HCT116 (cell line): ENCODE measurements at regions not wholly inside any gene's neighbourhood (a gene's known extent, or its start where the extent isn't known, plus 50 kb on each side); places are given as distances from the start of the nearest gene placed in this dataset.

ENCODE experiments used
- ATAC-seq: fragments of 200-7000 bp; cut with Tn5 transposase; 2 replicates; pipeline ENCODE4 v1.9.1; 2020; ENCODE audit warnings: mild to moderate bottlenecking, moderate library complexity
- BruUV-seq: library from RNA; stranded (reverse); fragments of 400-500 nt; replicated peaks from 2 replicates; lab custom pipeline; 2021; lab: Mats Ljungman, UMichigan
- CTCF ChIA-PET: fragments of 300-600 bp; sonication (Branson Sonifier 250); formaldehyde crosslinking; loops from one replicate; lab custom pipeline; 2021; ENCODE audit warnings: antibody characterized with exemption; lab: Charles Lee
- POLR2A ChIA-PET: fragments of 300-600, 350-600 bp; sonication (Branson Sonifier 250); formaldehyde crosslinking; loops from one replicate; lab custom pipeline; 2021; ENCODE audit warnings: antibody characterized with exemption; lab: Charles Lee
- RAD21 ChIA-PET, 2 experiments: fragments of 300-600 bp; sonication (Branson Sonifier 250); formaldehyde crosslinking; loops; one replicate each; lab custom pipeline; 2023; ENCODE audit warnings: low total read pairs in 2 of 2; ENCODE audit not compliant: uncharacterized antibody in 2 of 2, unreplicated experiment in 2 of 2, low non-redundant PET in 1 of 2; lab: Charles Lee
- DNase-seq: peaks from one replicate; pipeline ENCODE4 v3.0.0-alpha.2; 2010; ENCODE audit warnings: low read depth, low spot score
- H2AFZ ChIP-seq: fragments of 200-600 bp; shearing (Covaris generic), sonication (generic); 2 replicates; pipeline ENCODE4 v1.6.1; 2017; ENCODE audit warnings: low read depth, mixed run types, mixed read lengths, antibody characterized with exemption, low read length; ENCODE audit not compliant: poor library complexity, severe bottlenecking
- H3K27ac ChIP-seq: 2 replicates; pipeline ENCODE4 v1.5.1; 2012; ENCODE audit warnings: low read depth, low read length
- H3K27me3 ChIP-seq: fragments of 200-600 bp; sonication (generic); 2 replicates; pipeline ENCODE4 v1.6.1; 2016; ENCODE audit warnings: mixed run types, low read length, mixed read lengths; ENCODE audit not compliant: insufficient read depth
- H3K36me3 ChIP-seq, 2 experiments: fragments of 200-500 bp in 1 of 2; fragments of 200-600 bp in 1 of 2; sonication (Bioruptor generic) in 1 of 2; sonication (generic) in 1 of 2; 2 replicates each; pipeline versions ENCODE4 v1.5.1 to v1.6.1; 2014 to 2016; ENCODE audit warnings: low read length in 2 of 2, inconsistent platforms in 1 of 2, mixed read lengths in 1 of 2, mixed run types in 1 of 2; ENCODE audit not compliant: insufficient read depth in 2 of 2, control insufficient read depth in 1 of 2
- H3K4me1 ChIP-seq, 2 experiments: fragments of 200-600 bp in 1 of 2; sonication (generic) in 1 of 2; 2 replicates each; pipeline versions ENCODE4 v1.5.1 to v1.6.1; 2012 to 2017; ENCODE audit warnings: low read length in 2 of 2, inconsistent platforms in 1 of 2, mild to moderate bottlenecking in 1 of 2, mixed read lengths in 1 of 2, mixed run types in 1 of 2, moderate library complexity in 1 of 2; ENCODE audit not compliant: insufficient read depth in 2 of 2, control insufficient read depth in 1 of 2
- H3K4me2 ChIP-seq: fragments of 200-600 bp; sonication (generic); 2 replicates; pipeline ENCODE4 v1.6.1; 2017; ENCODE audit warnings: mixed run types, low read length, mixed read lengths
- H3K4me3 ChIP-seq, 2 experiments: fragments of 200-600 bp in 1 of 2; sonication (generic) in 1 of 2; replicated peaks in 1 of 2; 2 replicates each; pipeline ENCODE4 v1.5.1; 2011 to 2016; ENCODE audit warnings: low read length in 2 of 2, control low read depth in 1 of 2, low read depth in 1 of 2, mild to moderate bottlenecking in 1 of 2, mixed read lengths in 1 of 2, mixed run types in 1 of 2
- H3K79me2 ChIP-seq: fragments of 200-600 bp; sonication (generic); 2 replicates; pipeline ENCODE4 v1.6.1; 2017; ENCODE audit warnings: mild to moderate bottlenecking, mixed run types, low read length, moderate library complexity, mixed read lengths; ENCODE audit not compliant: insufficient read depth
- H3K9ac ChIP-seq: fragments of 200-600 bp; sonication (generic); 2 replicates; pipeline ENCODE4 v1.6.1; 2016; ENCODE audit warnings: low read length, mixed read lengths
- H3K9me2 ChIP-seq: fragments of 200-600 bp; sonication (generic), shearing (Covaris generic); 2 replicates; pipeline ENCODE4 v1.6.1; 2017; ENCODE audit warnings: mixed run types, mild to moderate bottlenecking, moderate library complexity; ENCODE audit not compliant: insufficient read depth
- H3K9me3 ChIP-seq, 2 experiments: fragments of 200-500 bp in 1 of 2; fragments of 200-600 bp in 1 of 2; sonication (Bioruptor generic) in 1 of 2; sonication (generic) in 1 of 2; 2 replicates each; pipeline ENCODE4 v1.6.1; 2014 to 2017; ENCODE audit warnings: low read length in 2 of 2, mixed read lengths in 2 of 2, inconsistent platforms in 1 of 2, low read depth in 1 of 2, mild to moderate bottlenecking in 1 of 2, mixed run types in 1 of 2, moderate library complexity in 1 of 2; ENCODE audit not compliant: control insufficient read depth in 1 of 2, insufficient read depth in 1 of 2
- H4K20me1 ChIP-seq: fragments of 200-600 bp; sonication (generic), shearing (Covaris generic); 2 replicates; pipeline ENCODE4 v1.6.1; 2017; ENCODE audit warnings: mixed run types, mild to moderate bottlenecking, moderate library complexity; ENCODE audit not compliant: insufficient read depth
- ATF3 ChIP-seq: IDR thresholded peaks from 2 replicates; pipeline ENCODE4 v1.6.1; 2012
- CBX3 ChIP-seq: IDR thresholded peaks from 2 replicates; pipeline ENCODE4 v1.6.1; 2012; ENCODE audit warnings: low read depth
- CEBPB ChIP-seq: IDR thresholded peaks from 2 replicates; pipeline ENCODE4 v1.6.1; 2012; ENCODE audit warnings: low read depth
- CTCF ChIP-seq, 3 experiments: fragments of 200-600 bp in 1 of 3; sonication (generic) in 1 of 3; IDR thresholded peaks in 2 of 3; conservative IDR thresholded peaks in 1 of 3; 2 replicates each; pipeline ENCODE4 v1.5.1; 2012 to 2017; ENCODE audit warnings: low read depth in 2 of 3, low read length in 2 of 3, antibody characterized with exemption in 1 of 3, borderline replicate concordance in 1 of 3, control low read depth in 1 of 3, mild to moderate bottlenecking in 1 of 3, mixed read lengths in 1 of 3, mixed run types in 1 of 3, moderate library complexity in 1 of 3; ENCODE audit not compliant: insufficient read depth in 1 of 3
- ELF1 ChIP-seq: IDR thresholded peaks from 2 replicates; pipeline ENCODE4 v1.6.1; 2012; ENCODE audit warnings: low read depth, borderline replicate concordance
- EZH2 ChIP-seq: fragments of 200-600 bp; sonication (generic); IDR thresholded peaks from 2 replicates; pipeline ENCODE4 v1.6.1; 2017; ENCODE audit warnings: antibody characterized with exemption, mixed run types
- POLR2A ChIP-seq: IDR thresholded peaks from 2 replicates; pipeline ENCODE4 v1.7.0; 2011; ENCODE audit warnings: borderline replicate concordance; ENCODE audit not compliant: insufficient read depth, insufficient read length; ENCODE audit errors: extremely low read depth
- POLR2AphosphoS5 ChIP-seq: IDR thresholded peaks from 2 replicates; pipeline ENCODE4 v1.6.1; 2011; ENCODE audit warnings: mild to moderate bottlenecking, low read depth, low read length, moderate library complexity
- RAD21 ChIP-seq: IDR thresholded peaks from 2 replicates; pipeline ENCODE4 v1.6.1; 2012; ENCODE audit warnings: low read depth, mild to moderate bottlenecking
- SP1 ChIP-seq: IDR thresholded peaks from 2 replicates; pipeline ENCODE4 v1.6.1; 2012; ENCODE audit warnings: low read depth
- SRF ChIP-seq: IDR thresholded peaks from 2 replicates; pipeline ENCODE4 v1.6.1; 2012; ENCODE audit warnings: low read depth
- YY1 ChIP-seq: IDR thresholded peaks from 2 replicates; pipeline ENCODE4 v1.6.1; 2011; ENCODE audit warnings: low read length, low read depth, moderate library complexity, mild to moderate bottlenecking; ENCODE audit not compliant: insufficient replicate concordance; ENCODE audit errors: extremely low read depth
- intact Hi-C: fragments of 100-400 bp; cut with micrococcal nuclease; formaldehyde crosslinking; loops from 2 replicates; pipeline ENCODE4 v1.10.0; 2022

GRCh38 chr3:107235193-107235927 lies 141.9 kb upstream of the CCDC54 start:
- Histone ChIP-seq H3K4me1 (peaks cover 0 to 18% of the 10 kb centered on the region in 2 experiments; a peak in 3 of 4 replicates), H4K20me1 (no peaks in the 10 kb centered on the region), H3K79me2 (no peaks in the 10 kb centered on the region), H2AFZ (peak overlapping the region; percentile 94), H3K27me3 (no peaks in the 10 kb centered on the region), H3K4me2 (peak overlapping the region; percentile 83), H3K27ac (no peak overlapping the region), H3K9me3 (no peaks in the 10 kb centered on the region), H3K36me3 (no peaks in the 10 kb centered on the region), H3K9ac (peak overlapping the region; percentile 38), H3K9me2 (no peaks in the 10 kb centered on the region), H3K4me3 (peak overlapping the region; percentile 52 to 60)
- BruUV-seq, result no TSS peak
- POLR2A ChIA-PET, result no interaction called here
- DNase-seq (no peak), ATAC-seq (peak; percentile 39; the same call in 1 of the 2 replicates)
- CTCF ChIA-PET, result interaction anchor here (0.9 to 2.9 kb wide), 16 partner anchors 10 to 1317 kb away, joined by 3 to 12 read pairs (median 4); no protein-coding TSS in a partner anchor
- TF ChIP-seq POLR2A (no peak), ELF1 (no peak), CEBPB (no peak)
- intact Hi-C loops, result loop anchor here (5.0 to 10.0 kb wide), 2 partner anchors 429 to 1172 kb away; no protein-coding TSS in a partner anchor
- RAD21 ChIA-PET, result interaction anchor here (1.3 to 1.8 kb wide), 4 partner anchors 33 to 194 kb away, joined by 3 to 6 read pairs (median 4); no protein-coding TSS in a partner anchor

- DNase-seq (peak; percentile 68), ATAC-seq (peak; percentile 57)
Measured at GRCh38 chr3:107235928-107236315, 141.3 kb upstream of the CCDC54 start.

More at GRCh38 chr3:107235928-107236315, 141.3 kb upstream of the CCDC54 start:
- no peak overlapping the region for H3K27ac ChIP-seq
- H3K27me3 ChIP-seq, result no peaks in the 10 kb centered on the region
- peak overlapping the region; percentile 94 for H2AFZ ChIP-seq
- TF ChIP-seq CTCF (IDR thresholded peaks at IDR 0.05 in 2 of 3, conservative IDR thresholded peaks at IDR 0.05 in 1 of 3; ENCODE audit: borderline replicate concordance in 1 of 3, insufficient read depth in 1 of 3, low read depth in 2 of 3, low read length in 2 of 3), result peak; percentile 69 to 97 (median 88)
- TF ChIP-seq SRF, result no peak
- no peak for TF ChIP-seq ATF3
- TF ChIP-seq CBX3, result 0 out of 2 replicates have a peak, but pooled peaks have one; percentile 37
- no peak for TF ChIP-seq POLR2AphosphoS5
- TF ChIP-seq EZH2, result no peak
- no peak for TF ChIP-seq CEBPB
- no peak for TF ChIP-seq SP1
- TF ChIP-seq RAD21, result peak; percentile 93
- no peak for TF ChIP-seq YY1
- peaks cover 0 to 18% of the 10 kb centered on the region in 2 experiments; a peak in 3 of 4 replicates for H3K4me1 ChIP-seq
- no TSS peak for BruUV-seq
- RAD21 ChIA-PET, result interaction anchor here (1.3 to 1.8 kb wide), 4 partner anchors 33 to 194 kb away, joined by 3 to 6 read pairs (median 4); no protein-coding TSS in a partner anchor
- H3K4me3 ChIP-seq, result peak overlapping the region; percentile 52 to 60
- no peaks in the 10 kb centered on the region for H3K36me3 ChIP-seq
- peak overlapping the region; percentile 83 for H3K4me2 ChIP-seq
- POLR2A ChIA-PET, result no interaction called here
- H4K20me1 ChIP-seq, result no peaks in the 10 kb centered on the region
- no peaks in the 10 kb centered on the region for H3K79me2 ChIP-seq
- intact Hi-C loops, result loop anchor here (1.0 to 10.0 kb wide), 7 partner anchors 285 to 1171 kb away; no protein-coding TSS in a partner anchor
- peak overlapping the region; percentile 38 for H3K9ac ChIP-seq
- CTCF ChIA-PET, result interaction anchor here (0.9 to 2.9 kb wide), 19 partner anchors 9 to 1317 kb away, joined by 3 to 12 read pairs (median 5); no protein-coding TSS in a partner anchor
- H3K9me2 ChIP-seq, result no peaks in the 10 kb centered on the region
- no peaks in the 10 kb centered on the region for H3K9me3 ChIP-seq
